ENCODE measurements at regions not wholly inside any gene's neighbourhood (a gene's known extent, or its start where the extent isn't known, plus 50 kb on each side); places are given as distances from the start of the nearest gene placed in this dataset.
"Not testable (repeated sequence)": the region's sequence is repeated elsewhere in the genome, so short reads cannot be mapped to it uniquely, and the experiment has no call there.

DNA sequence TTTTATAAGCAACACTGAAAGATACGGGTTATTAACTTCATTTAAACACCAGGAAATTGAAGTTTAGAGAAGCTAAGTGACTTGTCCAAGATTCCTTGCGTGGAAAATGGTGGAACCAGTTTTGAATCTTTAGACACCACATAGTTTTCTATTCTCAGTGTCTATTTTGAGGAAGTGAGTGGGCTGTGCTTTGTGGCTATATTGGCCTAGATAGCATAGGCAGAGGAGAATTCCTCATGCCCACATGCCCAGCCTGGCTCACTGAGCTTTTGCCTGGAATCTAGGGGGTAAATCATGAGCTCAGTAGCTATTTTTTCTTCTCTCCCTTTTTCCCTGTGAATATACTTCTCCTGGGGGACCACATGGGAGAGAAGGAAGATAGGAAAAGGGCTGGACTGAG is 431.3 kb downstream of the HS3ST3B1 start:
- Mint-ChIP-seq H3K27ac (no peak overlapping the region), H3K4me1 (ENCODE audit: low read depth) (no peaks in the 10 kb centered on the region), H3K9me3 (no peaks in the 10 kb centered on the region), H3K27me3 (ENCODE audit: insufficient read depth) (peaks cover 2% of the 10 kb centered on the region), H3K36me3 (ENCODE audit: low read depth) (no peaks in the 10 kb centered on the region), H3K4me3 (no peak overlapping the region)
- no peak for DNase-seq (ENCODE audit: low spot score)
- intact Hi-C loops (cut with micrococcal nuclease) = no loop called here

DNA sequence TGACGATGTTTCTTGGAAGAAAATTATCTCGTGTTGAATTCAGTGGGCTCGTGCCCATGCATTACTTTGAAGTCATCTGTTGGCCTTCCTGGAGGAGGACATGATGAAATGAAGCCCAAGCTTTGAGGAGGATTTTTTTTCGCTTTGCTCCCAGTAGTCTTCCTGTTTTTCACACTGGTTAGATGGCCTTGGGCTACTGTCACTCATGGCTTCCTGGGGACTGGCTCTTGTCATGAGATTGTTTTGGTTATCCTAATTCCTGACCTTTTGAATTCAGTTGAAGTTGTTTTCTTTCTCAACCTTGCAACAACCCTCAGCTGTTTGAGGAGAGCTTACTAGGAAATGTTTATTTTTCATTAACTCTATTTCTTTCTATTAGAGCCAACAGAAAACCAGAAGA is 430.7 kb downstream of the HS3ST3B1 start:
- no peaks in the 10 kb centered on the region for H3K36me3 Mint-ChIP-seq (ENCODE audit: low read depth)
- intact Hi-C loops (cut with micrococcal nuclease) = no loop called here
- no peak overlapping the region for H3K27ac Mint-ChIP-seq
- no peak overlapping the region for H3K4me3 Mint-ChIP-seq
- DNase-seq (ENCODE audit: low spot score) = no peak
- peaks cover 2% of the 10 kb centered on the region for H3K27me3 Mint-ChIP-seq (ENCODE audit: insufficient read depth)
- no peaks in the 10 kb centered on the region for H3K9me3 Mint-ChIP-seq
- no peaks in the 10 kb centered on the region for H3K4me1 Mint-ChIP-seq (ENCODE audit: low read depth)

DNA sequence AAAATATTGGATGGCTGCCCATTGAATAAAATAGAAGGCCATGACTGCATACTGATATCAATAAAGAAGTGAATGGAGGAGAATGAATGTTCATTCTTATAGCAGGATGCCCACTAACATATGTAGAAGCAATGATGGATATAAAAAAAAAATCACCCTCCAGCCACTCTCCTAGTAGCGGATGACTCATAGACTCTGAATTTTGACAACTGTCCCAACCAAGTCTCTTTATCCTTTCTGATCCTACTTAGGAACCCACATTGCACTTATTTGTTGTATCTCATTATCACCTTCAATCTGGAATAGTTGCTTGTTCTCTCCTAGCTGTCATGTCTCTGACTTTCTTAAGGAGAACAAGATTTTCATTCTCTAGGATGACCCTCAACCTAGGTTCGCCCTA is 429.9 kb downstream of the HS3ST3B1 start:
- H3K9me3 Mint-ChIP-seq = no peaks in the 10 kb centered on the region
- H3K4me1 Mint-ChIP-seq (ENCODE audit: low read depth) = no peaks in the 10 kb centered on the region
- peaks cover 2% of the 10 kb centered on the region for H3K27me3 Mint-ChIP-seq (ENCODE audit: insufficient read depth)
- DNase-seq (ENCODE audit: low spot score) = no peak
- H3K36me3 Mint-ChIP-seq (ENCODE audit: low read depth) = no peaks in the 10 kb centered on the region
- no peak overlapping the region for H3K4me3 Mint-ChIP-seq
- intact Hi-C loops (cut with micrococcal nuclease) = no loop called here
- H3K27ac Mint-ChIP-seq = no peak overlapping the region

DNA sequence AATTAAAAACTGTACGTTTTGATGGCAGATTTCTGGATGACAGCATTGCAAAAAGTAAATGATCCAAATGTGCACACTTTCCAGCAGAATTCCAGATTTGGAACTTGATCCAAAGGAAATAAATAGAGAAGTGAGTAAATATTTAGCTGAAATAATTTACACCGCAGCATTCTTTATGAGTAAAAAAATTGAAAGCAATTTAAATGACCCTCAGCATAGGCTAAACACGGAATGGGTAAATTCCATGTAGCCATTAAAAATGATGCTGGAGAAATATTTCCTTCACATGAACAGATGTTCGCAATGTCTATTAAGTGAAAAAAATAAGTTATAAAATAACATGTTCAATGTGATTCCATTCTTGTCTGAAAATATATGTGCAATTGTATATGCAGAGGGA is 424.8 kb downstream of the HS3ST3B1 start:
- Mint-ChIP-seq H3K4me3 (no peak overlapping the region), H3K27ac (no peak overlapping the region), H3K9me3 (no peaks in the 10 kb centered on the region), H3K36me3 (ENCODE audit: low read depth) (no peaks in the 10 kb centered on the region), H3K27me3 (ENCODE audit: insufficient read depth) (no peaks in the 10 kb centered on the region), H3K4me1 (ENCODE audit: low read depth) (no peaks in the 10 kb centered on the region)
- intact Hi-C loops (cut with micrococcal nuclease) = no loop called here
- DNase-seq (ENCODE audit: low spot score) = no peak

DNA sequence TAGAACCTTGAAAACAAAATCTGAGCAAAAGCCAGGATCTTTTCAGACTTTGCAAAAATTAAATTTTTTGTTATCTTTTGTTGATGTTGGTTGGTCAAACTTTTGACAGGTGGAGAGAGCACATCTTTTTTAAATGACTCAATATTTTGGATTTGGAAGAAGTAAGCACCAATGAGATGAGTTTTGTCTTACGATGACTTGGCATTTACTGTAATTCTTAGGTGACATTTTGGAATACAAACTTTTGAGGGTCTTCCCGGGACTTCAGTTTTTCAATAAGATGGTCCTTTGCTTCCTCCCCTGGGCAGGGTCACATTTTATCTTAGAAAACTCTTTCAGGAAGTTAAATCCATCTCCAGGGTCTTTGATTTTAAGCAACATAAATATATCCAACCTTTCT is 423.9 kb downstream of the HS3ST3B1 start:
- peaks cover under 1% of the 10 kb centered on the region for H3K36me3 Mint-ChIP-seq (ENCODE audit: low read depth)
- H3K4me1 Mint-ChIP-seq (ENCODE audit: low read depth) = no peaks in the 10 kb centered on the region
- no peaks in the 10 kb centered on the region for H3K9me3 Mint-ChIP-seq
- DNase-seq (ENCODE audit: low spot score) = no peak
- no peak overlapping the region for H3K27ac Mint-ChIP-seq
- H3K4me3 Mint-ChIP-seq = no peak overlapping the region
- H3K27me3 Mint-ChIP-seq (ENCODE audit: insufficient read depth) = no peaks in the 10 kb centered on the region
- intact Hi-C loops (cut with micrococcal nuclease) = no loop called here

DNA sequence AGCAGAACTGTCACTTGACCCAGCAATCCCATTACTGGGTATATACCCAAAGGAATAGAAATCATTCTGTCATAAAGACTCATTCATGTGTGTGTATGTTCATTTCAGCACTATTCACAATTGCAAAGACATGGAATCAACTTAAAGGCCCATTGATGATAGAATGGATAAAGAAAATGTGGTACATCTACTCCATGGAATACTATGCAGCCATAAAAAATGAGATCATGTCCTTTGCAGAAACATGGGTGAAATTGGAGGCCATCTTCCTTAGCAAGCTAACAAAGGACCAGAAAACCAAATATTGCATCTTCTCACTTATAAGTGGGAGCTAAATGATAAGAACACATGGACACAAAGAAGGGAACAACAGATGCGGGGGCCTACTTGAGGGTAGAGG is 422.5 kb downstream of the HS3ST3B1 start:
- H3K9me3 Mint-ChIP-seq; H3K27ac Mint-ChIP-seq; H3K36me3 Mint-ChIP-seq (ENCODE audit: low read depth); H3K27me3 Mint-ChIP-seq (ENCODE audit: insufficient read depth); H3K4me3 Mint-ChIP-seq; intact Hi-C loops (cut with micrococcal nuclease); DNase-seq (ENCODE audit: low spot score); H3K4me1 Mint-ChIP-seq (ENCODE audit: low read depth): not testable (repeated sequence)

DNA sequence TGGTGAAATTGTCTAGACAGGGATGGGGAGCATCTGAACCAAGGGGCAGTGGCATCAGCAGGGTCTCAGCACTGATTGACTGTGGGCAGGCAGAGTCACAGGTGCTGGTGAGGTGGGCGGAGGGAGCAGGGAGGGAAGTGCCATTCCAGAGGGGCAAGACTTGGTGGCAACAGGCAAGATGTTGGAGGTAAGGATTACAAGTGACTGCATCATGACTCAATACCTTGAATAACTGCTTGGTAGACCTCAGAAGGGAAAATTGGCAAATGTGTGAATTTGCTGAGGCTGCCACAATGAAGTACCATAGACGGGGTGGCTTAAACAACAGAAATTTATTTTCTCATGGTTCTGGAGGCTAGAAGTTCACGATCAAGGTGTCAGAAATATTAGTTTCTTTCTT is 419.1 kb downstream of the HS3ST3B1 start:
- Mint-ChIP-seq H3K36me3 (ENCODE audit: low read depth) (peaks cover 1% of the 10 kb centered on the region), H3K9me3 (peaks cover 4% of the 10 kb centered on the region), H3K4me3 (no peak overlapping the region), H3K27me3 (ENCODE audit: insufficient read depth) (no peaks in the 10 kb centered on the region), H3K4me1 (ENCODE audit: low read depth) (no peaks in the 10 kb centered on the region), H3K27ac (no peak overlapping the region)
- no peak for DNase-seq (ENCODE audit: low spot score)
- intact Hi-C loops (cut with micrococcal nuclease) = no loop called here

DNA sequence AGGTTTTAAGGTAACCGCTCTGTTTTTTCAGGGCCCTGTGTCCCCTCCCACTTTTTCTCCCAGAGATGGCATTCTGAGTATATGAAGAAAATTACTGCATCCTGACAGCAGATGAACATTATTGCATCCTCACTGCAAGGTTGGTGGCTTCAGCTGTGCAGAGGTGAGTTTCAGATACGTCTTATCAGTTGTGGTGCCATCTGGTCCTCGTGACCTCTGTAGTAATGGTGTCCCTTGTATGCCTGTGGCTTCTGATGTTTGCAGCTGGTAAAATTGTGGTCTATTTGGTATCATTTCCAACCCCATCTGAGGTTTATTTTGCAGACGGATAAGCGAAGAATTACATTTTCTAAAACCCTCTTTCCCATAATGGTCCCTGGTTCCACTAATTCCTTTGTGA is 417.0 kb downstream of the HS3ST3B1 start:
- peaks cover 4% of the 10 kb centered on the region for H3K9me3 Mint-ChIP-seq
- H3K4me1 Mint-ChIP-seq (ENCODE audit: low read depth) = no peaks in the 10 kb centered on the region
- H3K4me3 Mint-ChIP-seq = no peak overlapping the region
- no peaks in the 10 kb centered on the region for H3K27me3 Mint-ChIP-seq (ENCODE audit: insufficient read depth)
- H3K36me3 Mint-ChIP-seq (ENCODE audit: low read depth) = peaks cover 1% of the 10 kb centered on the region
- no peak for DNase-seq (ENCODE audit: low spot score)
- intact Hi-C loops (cut with micrococcal nuclease) = no loop called here
- H3K27ac Mint-ChIP-seq = no peak overlapping the region

DNA sequence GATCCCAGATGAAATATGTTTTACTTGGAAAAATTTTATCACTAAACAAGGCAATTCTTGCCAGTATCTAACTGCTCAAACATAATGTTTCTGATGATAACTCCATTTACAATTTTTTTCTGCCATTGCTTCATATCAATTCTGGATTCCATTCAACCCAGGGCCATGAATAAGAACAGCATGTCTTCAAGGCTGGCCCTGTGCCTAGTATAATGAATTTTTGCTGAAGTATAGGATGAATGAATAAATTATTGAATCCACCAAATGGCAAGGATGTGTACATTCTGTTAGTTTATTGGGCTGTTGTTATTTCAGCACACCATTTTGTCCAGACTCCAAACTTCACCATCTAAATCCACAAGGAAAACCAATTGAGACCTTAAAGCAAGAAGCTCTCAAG is 414.7 kb downstream of the HS3ST3B1 start:
- no peak for DNase-seq (ENCODE audit: low spot score)
- Mint-ChIP-seq H3K27ac (no peak overlapping the region), H3K4me1 (ENCODE audit: low read depth) (no peaks in the 10 kb centered on the region), H3K27me3 (ENCODE audit: insufficient read depth) (peaks cover 3% of the 10 kb centered on the region), H3K9me3 (peaks cover 4% of the 10 kb centered on the region), H3K4me3 (no peak overlapping the region), H3K36me3 (ENCODE audit: low read depth) (peaks cover 1% of the 10 kb centered on the region)
- intact Hi-C loops (cut with micrococcal nuclease) = no loop called here

DNA sequence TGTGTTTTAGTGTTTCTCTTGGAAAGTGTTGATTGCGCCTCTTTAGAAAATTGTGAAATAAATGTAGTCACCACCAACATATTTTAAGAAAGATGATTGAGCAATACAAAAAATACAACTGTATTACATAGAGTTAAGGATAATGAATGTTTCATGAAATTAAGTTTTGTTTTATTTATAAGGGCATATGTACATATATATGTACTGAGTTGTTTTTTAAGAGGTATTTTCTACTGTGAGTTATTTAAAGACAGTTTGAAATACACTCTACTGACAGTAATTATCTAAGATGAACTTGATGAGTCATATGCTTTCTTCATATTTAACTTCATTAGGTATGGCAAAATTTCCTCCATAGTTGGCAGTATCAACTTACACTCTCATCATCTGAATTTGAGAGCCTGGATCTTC is 411.7 kb downstream of the HS3ST3B1 start:
- Mint-ChIP-seq H3K27me3 (ENCODE audit: insufficient read depth) (peaks cover 5% of the 10 kb centered on the region), H3K4me3 (no peak overlapping the region), H3K27ac (no peak overlapping the region), H3K4me1 (ENCODE audit: low read depth) (no peaks in the 10 kb centered on the region), H3K36me3 (ENCODE audit: low read depth) (no peaks in the 10 kb centered on the region), H3K9me3 (no peaks in the 10 kb centered on the region)
- intact Hi-C loops (cut with micrococcal nuclease) = no loop called here
- DNase-seq (ENCODE audit: low spot score) = no peak

DNA sequence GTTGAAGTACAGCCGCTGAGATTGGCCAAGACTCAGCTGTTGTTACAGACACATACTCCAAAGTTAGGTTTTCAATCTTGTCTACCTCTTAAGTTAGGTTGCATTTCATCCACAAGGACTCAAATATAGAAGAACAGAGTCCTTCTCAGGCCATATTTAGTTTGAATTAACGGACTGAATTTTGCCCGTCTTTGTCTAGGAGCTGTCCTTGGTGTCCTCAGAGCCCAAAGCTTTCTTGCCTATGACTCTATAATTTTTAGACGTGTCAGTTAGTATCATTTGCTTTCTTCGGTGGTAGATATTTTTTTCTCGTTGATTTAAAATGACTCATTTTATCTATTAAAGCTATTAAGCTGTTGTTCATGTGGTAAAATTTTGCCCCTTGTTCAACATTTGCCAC is 403.2 kb downstream of the HS3ST3B1 start:
- Mint-ChIP-seq H3K4me3 (no peak overlapping the region), H3K27ac (no peak overlapping the region), H3K27me3 (ENCODE audit: insufficient read depth) (no peaks in the 10 kb centered on the region), H3K36me3 (ENCODE audit: low read depth) (no peaks in the 10 kb centered on the region), H3K4me1 (ENCODE audit: low read depth) (no peaks in the 10 kb centered on the region), H3K9me3 (no peaks in the 10 kb centered on the region)
- DNase-seq (ENCODE audit: low spot score) = no peak
- intact Hi-C loops (cut with micrococcal nuclease) = no loop called here

DNA sequence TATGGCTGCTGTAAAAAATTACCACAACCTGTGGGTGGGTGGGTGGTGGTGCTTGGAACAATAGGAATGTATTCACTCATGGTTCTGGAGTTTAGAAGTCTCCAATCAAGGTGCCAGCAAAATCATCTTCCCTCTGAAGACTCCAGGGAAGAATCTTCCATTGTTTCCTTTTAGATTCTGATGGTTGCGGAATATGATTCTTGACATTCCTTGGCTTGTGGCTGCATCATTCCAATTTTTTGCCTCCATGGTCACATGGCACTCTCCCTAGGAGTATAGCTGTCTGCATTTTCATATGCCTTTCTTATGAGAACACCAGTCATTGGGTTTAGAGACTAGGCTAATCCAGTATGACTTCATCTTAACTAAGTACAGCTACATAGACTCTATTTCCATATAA is 401.0 kb downstream of the HS3ST3B1 start:
- no peak for DNase-seq (ENCODE audit: low spot score)
- H3K9me3 Mint-ChIP-seq = no peaks in the 10 kb centered on the region
- no peaks in the 10 kb centered on the region for H3K4me1 Mint-ChIP-seq (ENCODE audit: low read depth)
- H3K4me3 Mint-ChIP-seq = no peak overlapping the region
- intact Hi-C loops (cut with micrococcal nuclease) = no loop called here
- no peak overlapping the region for H3K27ac Mint-ChIP-seq
- H3K36me3 Mint-ChIP-seq (ENCODE audit: low read depth) = no peaks in the 10 kb centered on the region
- H3K27me3 Mint-ChIP-seq (ENCODE audit: insufficient read depth) = no peaks in the 10 kb centered on the region

DNA sequence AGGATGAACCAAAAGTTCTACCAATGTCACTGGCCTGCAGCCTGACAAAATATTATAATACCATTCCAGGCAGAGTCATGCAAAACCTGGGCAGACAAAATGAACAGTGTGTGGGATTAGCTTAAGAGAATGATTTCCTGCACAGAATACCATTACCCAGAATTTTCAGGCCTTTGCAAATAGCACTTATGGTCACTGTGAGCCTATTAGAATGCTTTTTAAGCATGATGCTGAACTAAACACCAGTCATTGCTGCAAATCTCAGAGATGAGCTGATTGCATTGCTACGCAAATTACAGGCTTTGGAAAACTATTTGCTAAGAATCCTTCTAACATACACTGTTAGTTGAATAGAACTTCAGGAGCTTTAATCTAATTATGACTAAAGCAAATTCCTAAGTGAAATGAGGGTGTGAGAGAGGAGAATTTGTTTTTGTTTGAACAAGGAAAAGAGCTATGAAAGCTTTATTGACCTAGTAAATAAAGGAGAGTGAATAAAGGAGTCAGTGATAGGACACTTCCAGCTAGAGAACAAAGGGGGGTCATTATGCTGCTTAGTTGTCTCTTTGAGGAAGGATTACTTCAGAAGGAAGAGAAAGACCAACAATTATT is 398.8 kb downstream of the HS3ST3B1 start:
- Mint-ChIP-seq H3K27ac (no peak overlapping the region), H3K4me3 (no peak overlapping the region), H3K9me3 (no peaks in the 10 kb centered on the region), H3K4me1 (ENCODE audit: low read depth) (no peaks in the 10 kb centered on the region), H3K27me3 (ENCODE audit: insufficient read depth) (no peaks in the 10 kb centered on the region), H3K36me3 (ENCODE audit: low read depth) (no peaks in the 10 kb centered on the region)
- DNase-seq (ENCODE audit: low spot score) = no peak
- intact Hi-C loops (cut with micrococcal nuclease) = no loop called here

DNA sequence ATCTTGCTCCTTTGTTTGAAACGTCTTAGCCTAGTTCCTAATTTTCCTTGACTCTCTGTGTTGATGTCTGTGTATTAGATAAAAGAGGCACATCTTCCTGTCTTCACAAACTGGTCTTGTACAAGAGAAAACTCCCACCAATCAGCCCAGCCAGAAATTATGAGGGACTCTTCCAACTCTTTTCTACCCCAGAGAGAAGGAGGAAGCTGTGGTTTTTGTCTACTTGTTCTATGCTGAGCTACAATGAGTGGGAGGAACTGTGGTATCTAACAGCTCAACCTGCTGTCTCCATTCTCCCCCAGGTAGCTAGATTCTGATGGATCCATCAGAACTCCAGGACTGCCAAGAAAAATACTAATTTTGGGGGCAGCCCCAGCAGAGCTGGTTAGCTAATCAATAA is 392.5 kb downstream of the HS3ST3B1 start:
- DNase-seq (ENCODE audit: low spot score) = no peak
- Mint-ChIP-seq H3K36me3 (ENCODE audit: low read depth) (no peaks in the 10 kb centered on the region), H3K4me1 (ENCODE audit: low read depth) (no peaks in the 10 kb centered on the region), H3K27ac (no peak overlapping the region), H3K4me3 (no peak overlapping the region), H3K27me3 (ENCODE audit: insufficient read depth) (peaks cover 5% of the 10 kb centered on the region), H3K9me3 (peaks cover 5% of the 10 kb centered on the region)
- intact Hi-C loops (cut with micrococcal nuclease) = no loop called here

Data from activated T-helper 1 cell treated with anti-CD3 and anti-CD28 coated beads, Interleukin-12 subunit alpha, Interleukin-12 subunit beta, Interleukin-2, Interleukin-4 antibody, amounts not matched to agents 30 ng/mL and 10 ng/mL and 1 ng/mL, durations not matched to agents 14 hours and 24 hours and 36 hours (primary cell).